ENCODE measurements at regions not wholly inside any gene's neighbourhood (a gene's known extent, or its start where the extent isn't known, plus 50 kb on each side); places are given as distances from the start of the nearest gene placed in this dataset.

DNA sequence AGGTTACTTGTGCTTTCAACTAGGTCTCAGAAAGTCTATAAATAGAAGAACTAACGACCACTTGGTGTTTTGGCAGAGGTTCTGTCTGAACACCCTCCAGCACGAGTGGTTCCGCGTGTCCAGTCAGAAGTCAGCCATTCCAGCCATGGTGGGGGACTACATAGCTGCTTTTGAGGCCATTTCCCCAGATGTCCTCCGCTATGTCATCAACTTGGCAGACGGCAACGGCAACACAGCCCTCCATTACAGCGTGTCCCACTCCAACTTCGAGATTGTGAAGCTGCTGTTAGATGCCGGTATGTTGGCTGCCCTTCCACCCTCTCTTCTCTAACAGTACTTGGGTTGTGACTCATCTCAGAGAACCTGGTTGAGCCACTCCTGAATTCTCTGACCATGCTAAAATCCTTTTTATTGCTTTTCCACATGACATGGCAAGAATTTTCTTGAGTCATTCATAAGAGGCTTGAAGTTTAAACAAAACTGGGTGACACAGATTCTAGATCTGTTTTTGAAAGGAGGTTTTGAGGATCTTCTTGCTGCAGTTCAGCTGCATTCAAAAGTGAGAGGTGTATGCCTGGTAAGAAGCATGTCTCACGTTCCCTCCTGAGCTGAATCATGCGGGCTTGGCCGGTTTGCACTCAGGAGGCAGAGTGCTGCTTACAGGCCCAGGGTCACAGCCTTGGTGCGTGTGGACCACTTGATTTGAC is 103.1 kb upstream of the DMRT1 start:
- peak overlapping the region; percentile 5 for H3K4me3 ChIP-seq
- no peak for TF ChIP-seq CTCF (IDR thresholded peaks at IDR 0.05)
- H3K27me3 ChIP-seq (ENCODE audit: insufficient read depth in 3 of 3, low read length in 2 of 3) = no peaks in the 10 kb centered on the region
- WGBS, 3 donors = 35 to 56% (median 39%) methylated on average over 14 of the region's 14 CpGs
- H3K27ac ChIP-seq = peak overlapping the region; percentile 90
- no peaks in the 10 kb centered on the region for H3K9me3 ChIP-seq
- peaks cover 8 to 77% of the 10 kb centered on the region in 2 donors for H3K36me3 ChIP-seq (ENCODE audit: insufficient read depth in 1 of 2, low read depth in 1 of 2)
- intact Hi-C loops (cut with DNase I) = loop anchor here in 1 of 2 donors (5.0 kb wide), 1 partner anchor 41 kb away; no protein-coding TSS in a partner anchor
- ATAC-seq = peak; percentile 80 to 91 (median 88)
- peak; percentile 67 to 82 for DNase-seq
- H3K4me1 ChIP-seq = peaks cover 48% of the 10 kb centered on the region

DNA sequence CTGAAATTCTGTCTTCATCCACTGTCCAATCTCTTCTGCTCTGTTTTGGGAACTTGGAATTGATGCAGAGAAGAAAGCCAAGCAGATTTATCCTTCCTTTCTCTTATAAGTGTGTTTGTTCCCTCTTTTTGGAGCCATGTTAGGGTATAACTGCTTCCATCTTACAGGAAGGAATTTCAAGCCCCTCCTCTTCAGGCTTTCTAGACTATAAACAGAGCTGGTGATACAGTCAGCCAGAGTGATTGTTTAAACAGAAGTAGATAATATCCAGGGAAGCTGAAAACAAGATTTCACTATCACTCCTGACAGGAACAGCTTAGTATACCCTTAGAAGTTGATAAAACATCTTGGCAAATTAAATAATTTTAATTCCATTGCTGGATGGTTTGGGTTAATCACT is 102.1 kb upstream of the DMRT1 start:
- intact Hi-C loops (cut with DNase I) = loop anchor here in 1 of 2 donors (5.0 kb wide), 1 partner anchor 42 kb away; no protein-coding TSS in a partner anchor
- Histone ChIP-seq H3K9me3 (no peaks in the 10 kb centered on the region), H3K36me3 (ENCODE audit: insufficient read depth in 1 of 2, low read depth in 1 of 2) (peaks cover 8 to 82% of the 10 kb centered on the region in 2 donors), H3K27me3 (ENCODE audit: insufficient read depth in 3 of 3, low read length in 2 of 3) (no peaks in the 10 kb centered on the region), H3K4me1 (peaks cover 47% of the 10 kb centered on the region), H3K27ac (peak overlapping the region; percentile 90), H3K4me3 (no peak overlapping the region)
- no peak for DNase-seq
- no peak for ATAC-seq
- no peak for TF ChIP-seq CTCF (IDR thresholded peaks at IDR 0.05)

GRCh38 chr9:740221-740620 is 101.3 kb upstream of the DMRT1 start:
- peaks cover 44% of the 10 kb centered on the region for H3K4me1 ChIP-seq
- ATAC-seq = no peak
- H3K9me3 ChIP-seq = no peaks in the 10 kb centered on the region
- no peak for TF ChIP-seq CTCF (IDR thresholded peaks at IDR 0.05)
- no peak overlapping the region for H3K27ac ChIP-seq
- no peak for DNase-seq
- intact Hi-C loops (cut with DNase I) = loop anchor here in 1 of 2 donors (5.0 to 10.0 kb wide), 2 partner anchors 43 to 95 kb away; no protein-coding TSS in a partner anchor
- WGBS, 3 donors = 78 to 85% (median 82%) methylated on average over 10 of the region's 10 CpGs
- no peak overlapping the region for H3K4me3 ChIP-seq
- no peaks in the 10 kb centered on the region for H3K27me3 ChIP-seq (ENCODE audit: insufficient read depth in 3 of 3, low read length in 2 of 3)
- H3K36me3 ChIP-seq (ENCODE audit: insufficient read depth in 1 of 2, low read depth in 1 of 2) = peaks cover 8 to 76% of the 10 kb centered on the region in 2 donors

DNA sequence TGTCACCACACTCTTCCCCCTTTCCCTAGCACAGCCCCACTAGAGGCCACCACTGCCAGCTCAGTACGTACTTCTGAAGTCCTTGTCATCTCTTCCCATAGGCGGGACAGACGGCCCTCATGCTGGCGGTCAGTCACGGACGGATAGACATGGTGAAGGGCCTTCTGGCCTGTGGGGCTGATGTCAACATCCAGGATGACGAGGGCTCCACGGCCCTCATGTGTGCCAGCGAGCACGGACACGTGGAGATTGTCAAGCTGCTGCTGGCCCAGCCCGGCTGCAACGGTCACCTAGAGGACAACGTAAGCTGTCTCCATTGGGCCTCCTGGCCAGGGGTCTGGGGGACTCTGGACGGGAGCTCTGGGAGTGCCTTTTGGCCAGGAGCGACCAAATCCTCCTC is 99.4 kb upstream of the DMRT1 start:
- H3K36me3 ChIP-seq (ENCODE audit: insufficient read depth in 1 of 2, low read depth in 1 of 2) = peaks cover 6 to 67% of the 10 kb centered on the region in 2 donors
- no peak overlapping the region for H3K4me3 ChIP-seq
- ATAC-seq (no peak), DNase-seq (no peak)
- H3K4me1 ChIP-seq = peaks cover 48% of the 10 kb centered on the region
- no peak for TF ChIP-seq CTCF (IDR thresholded peaks at IDR 0.05)
- H3K27me3 ChIP-seq (ENCODE audit: insufficient read depth in 3 of 3, low read length in 2 of 3) = no peaks in the 10 kb centered on the region
- 95 to 96% (median 95%) methylated on average over 16 of the region's 16 CpGs for WGBS, 3 donors
- H3K9me3 ChIP-seq = no peaks in the 10 kb centered on the region
- intact Hi-C loops (cut with DNase I) = loop anchor here in 1 of 2 donors (5.0 to 10.0 kb wide), 2 partner anchors 45 to 97 kb away; no protein-coding TSS in a partner anchor
- H3K27ac ChIP-seq = peak overlapping the region; percentile 17

Measured in psoas muscle (tissue), 7 donors.